Endodermal cell (in vitro differentiated cells): ENCODE measurements at regions not wholly inside any gene's neighbourhood (a gene's known extent, or its start where the extent isn't known, plus 50 kb on each side); places are given as distances from the start of the nearest gene placed in this dataset.
"Not testable (repeated sequence)": the region's sequence is repeated elsewhere in the genome, so short reads cannot be mapped to it uniquely, and the experiment has no call there.

Experiments
- DNase-seq: peaks from one replicate; pipeline ENCODE4 v3.0.0-alpha.2; 2017
- H3K27ac ChIP-seq: 2 replicates; pipeline ENCODE4 v1.5.1; 2013; ENCODE audit warnings: mild to moderate bottlenecking, low read depth, low read length, moderate library complexity
- H3K27me3 ChIP-seq: 2 replicates; pipeline ENCODE4 v1.6.1; 2013; ENCODE audit warnings: mild to moderate bottlenecking, low read length, moderate library complexity; ENCODE audit not compliant: insufficient read depth, control insufficient read depth, poor library complexity, severe bottlenecking
- H3K36me3 ChIP-seq: 2 replicates; pipeline ENCODE4 v1.7.0; 2013; ENCODE audit warnings: mild to moderate bottlenecking, low read length, moderate library complexity; ENCODE audit not compliant: control insufficient read depth, insufficient read depth
- H3K4me1 ChIP-seq: one replicate; pipeline ENCODE4 v1.7.0; 2013; ENCODE audit warnings: low read length; ENCODE audit not compliant: control insufficient read depth, insufficient read depth
- H3K4me3 ChIP-seq: 2 replicates; pipeline ENCODE4 v1.5.1; 2013; ENCODE audit warnings: mild to moderate bottlenecking, low read length, moderate library complexity
- H3K9ac ChIP-seq: 2 replicates; pipeline ENCODE4 v1.6.1; 2013; ENCODE audit warnings: mild to moderate bottlenecking, low read length, moderate library complexity; ENCODE audit not compliant: poor library complexity, severe bottlenecking; ENCODE audit errors: extremely low read depth
- H3K9me3 ChIP-seq: 2 replicates; pipeline ENCODE4 v1.6.1; 2013; ENCODE audit warnings: mild to moderate bottlenecking, low read length, moderate library complexity; ENCODE audit not compliant: control insufficient read depth
- H3K27ac Mint-ChIP-seq: 2 replicates; pipeline ENCODE4 v1.8.0; 2020; ENCODE audit warnings: mixed read lengths
- H3K27me3 Mint-ChIP-seq: 2 replicates; pipeline ENCODE4 v1.8.0; 2021; ENCODE audit warnings: mild to moderate bottlenecking, mixed read lengths; ENCODE audit not compliant: insufficient read depth
- H3K36me3 Mint-ChIP-seq: 2 replicates; pipeline ENCODE4 v1.8.0; 2020; ENCODE audit warnings: low read depth, mixed read lengths
- H3K4me1 Mint-ChIP-seq: 2 replicates; pipeline ENCODE4 v1.8.0; 2020; ENCODE audit warnings: mixed read lengths
- H3K4me3 Mint-ChIP-seq: 2 replicates; pipeline ENCODE4 v1.8.0; 2020; ENCODE audit warnings: mild to moderate bottlenecking, moderate library complexity, mixed read lengths
- H3K9me3 Mint-ChIP-seq: 2 replicates; pipeline ENCODE4 v1.8.0; 2020; ENCODE audit warnings: mild to moderate bottlenecking, mixed read lengths
- CTCF ChIP-seq: fragments of 200-600 bp; sonication (generic); conservative IDR thresholded peaks from 2 replicates; pipeline ENCODE4 v1.5.0; 2021; ENCODE audit warnings: antibody characterized with exemption, mild to moderate bottlenecking
- WGBS, 2 experiments: methylation state at CpG; one replicate each; pipeline versions ENCODE4 v1.1.5 to v1.1.7; 2013; ENCODE audit warnings: missing lambda C conversion rate in 2 of 2, mixed read lengths in 1 of 2; ENCODE audit not compliant: insufficient coverage in 1 of 2, insufficient read length in 1 of 2; 5-methylcytosine and 5-hydroxymethylcytosine counted together

- Mint-ChIP-seq H3K4me1 (no peaks in the 10 kb centered on the region), H3K27me3 (no peaks in the 10 kb centered on the region), H3K36me3 (no peaks in the 10 kb centered on the region), H3K27ac (no peak overlapping the region), H3K4me3 (no peak overlapping the region), H3K9me3 (peaks cover 12% of the 10 kb centered on the region)
- Histone ChIP-seq H3K4me3 (no peak overlapping the region), H3K9ac (no peak overlapping the region), H3K4me1 (no peaks in the 10 kb centered on the region), H3K27me3 (no peaks in the 10 kb centered on the region), H3K9me3 (no peaks in the 10 kb centered on the region), H3K27ac (no peak overlapping the region), H3K36me3 (no peaks in the 10 kb centered on the region)
- DNase-seq: no peak
- WGBS, 2 experiments: 97 to 100% methylated on average over 2 to 3 of the region's 3 CpGs
- TF ChIP-seq CTCF: no peak
These were observed 436.8 kb upstream of the ERCC4 start for GRCh38 chr16:13483121-13483520.

GRCh38 chr16:13489416-13489815 lies 430.5 kb upstream of the ERCC4 start:
- WGBS, 2 experiments: 98% methylated on average over 3 of the region's 3 CpGs; no CpG with 5 or more reads in 1 of the 2 experiments
- H3K9me3 Mint-ChIP-seq: peaks cover 10% of the 10 kb centered on the region
- not testable (repeated sequence) for H3K27ac Mint-ChIP-seq

GRCh38 chr16:13492046-13492445 lies 427.9 kb upstream of the ERCC4 start:
- Mint-ChIP-seq H3K4me3 (no peak overlapping the region), H3K9me3 (peaks cover 3% of the 10 kb centered on the region), H3K27me3 (no peaks in the 10 kb centered on the region), H3K27ac (no peak overlapping the region), H3K36me3 (no peaks in the 10 kb centered on the region), H3K4me1 (peaks cover 4% of the 10 kb centered on the region)
- 92 to 94% methylated on average over 2 to 4 of the region's 4 CpGs for WGBS, 2 experiments
- DNase-seq: no peak
- Histone ChIP-seq H3K4me3 (no peak overlapping the region), H3K9me3 (no peaks in the 10 kb centered on the region), H3K4me1 (no peaks in the 10 kb centered on the region), H3K27ac (no peak overlapping the region), H3K9ac (no peak overlapping the region), H3K27me3 (no peaks in the 10 kb centered on the region), H3K36me3 (no peaks in the 10 kb centered on the region)
- TF ChIP-seq CTCF: no peak

More at GRCh38 chr16:13489416-13489815, 430.5 kb upstream of the ERCC4 start:
- H3K27ac ChIP-seq, H3K9me3 ChIP-seq, H3K4me3 ChIP-seq, H3K4me3 Mint-ChIP-seq, H3K4me1 Mint-ChIP-seq, H3K9ac ChIP-seq, H3K36me3 Mint-ChIP-seq, H3K4me1 ChIP-seq, H3K36me3 ChIP-seq, DNase-seq, H3K27me3 Mint-ChIP-seq, H3K27me3 ChIP-seq: not testable (repeated sequence)

GRCh38 chr16:13503960-13504635 lies 415.9 kb upstream of the ERCC4 start:
- H3K9me3 ChIP-seq: peaks cover 4% of the 10 kb centered on the region
- Mint-ChIP-seq H3K9me3 (peaks cover 3% of the 10 kb centered on the region), H3K27ac (no peak overlapping the region), H3K4me1 (peaks cover 27% of the 10 kb centered on the region), H3K36me3 (no peaks in the 10 kb centered on the region), H3K4me3 (no peak overlapping the region), H3K27me3 (peaks cover 2% of the 10 kb centered on the region)
- peaks cover 12% of the 10 kb centered on the region for H3K27me3 ChIP-seq
- no peak overlapping the region for H3K9ac ChIP-seq
- DNase-seq: no peak
- H3K4me1 ChIP-seq: peaks cover 8% of the 10 kb centered on the region
- TF ChIP-seq CTCF: no peak
- no peak overlapping the region for H3K4me3 ChIP-seq
- H3K27ac ChIP-seq: no peak overlapping the region
- WGBS, 2 experiments: 93 to 100% methylated on average over 1 to 5 of the region's 5 CpGs
- H3K36me3 ChIP-seq: no peaks in the 10 kb centered on the region
